ENCODE measurements at regions not wholly inside any gene's neighbourhood (a gene's known extent, or its start where the extent isn't known, plus 50 kb on each side); places are given as distances from the start of the nearest gene placed in this dataset.

DNA sequence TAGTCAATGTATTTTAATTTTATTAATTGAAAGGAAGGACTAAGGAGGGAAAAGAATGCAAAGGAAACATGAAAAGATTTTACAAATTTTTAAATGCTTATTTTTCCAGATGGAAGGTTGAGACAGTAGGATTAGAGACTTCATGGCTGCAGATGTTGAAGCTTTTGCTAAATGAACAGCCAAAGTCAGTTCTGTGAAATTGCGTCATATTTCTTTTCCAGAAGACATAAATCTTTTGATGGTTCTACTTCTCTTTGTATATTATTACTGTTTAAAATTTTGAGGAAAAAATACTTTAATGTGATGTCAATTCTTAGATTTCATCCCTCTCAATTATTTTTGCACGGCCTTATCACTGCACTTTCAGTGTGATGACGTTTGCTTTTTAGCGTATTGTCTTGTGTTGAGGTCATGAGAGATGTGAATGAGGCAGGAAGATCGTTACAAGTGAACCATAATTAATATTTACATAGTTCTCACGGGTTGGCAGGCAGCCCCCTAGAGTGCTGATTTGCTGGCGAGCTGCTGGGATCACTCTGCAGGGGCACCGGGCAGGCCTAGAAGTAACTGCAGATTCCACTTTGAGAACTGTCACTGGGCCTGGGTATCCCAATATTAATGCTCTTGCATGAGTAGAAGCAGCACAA is 158.1 kb downstream of the TBXT start:
- no peak for DNase-seq

DNA sequence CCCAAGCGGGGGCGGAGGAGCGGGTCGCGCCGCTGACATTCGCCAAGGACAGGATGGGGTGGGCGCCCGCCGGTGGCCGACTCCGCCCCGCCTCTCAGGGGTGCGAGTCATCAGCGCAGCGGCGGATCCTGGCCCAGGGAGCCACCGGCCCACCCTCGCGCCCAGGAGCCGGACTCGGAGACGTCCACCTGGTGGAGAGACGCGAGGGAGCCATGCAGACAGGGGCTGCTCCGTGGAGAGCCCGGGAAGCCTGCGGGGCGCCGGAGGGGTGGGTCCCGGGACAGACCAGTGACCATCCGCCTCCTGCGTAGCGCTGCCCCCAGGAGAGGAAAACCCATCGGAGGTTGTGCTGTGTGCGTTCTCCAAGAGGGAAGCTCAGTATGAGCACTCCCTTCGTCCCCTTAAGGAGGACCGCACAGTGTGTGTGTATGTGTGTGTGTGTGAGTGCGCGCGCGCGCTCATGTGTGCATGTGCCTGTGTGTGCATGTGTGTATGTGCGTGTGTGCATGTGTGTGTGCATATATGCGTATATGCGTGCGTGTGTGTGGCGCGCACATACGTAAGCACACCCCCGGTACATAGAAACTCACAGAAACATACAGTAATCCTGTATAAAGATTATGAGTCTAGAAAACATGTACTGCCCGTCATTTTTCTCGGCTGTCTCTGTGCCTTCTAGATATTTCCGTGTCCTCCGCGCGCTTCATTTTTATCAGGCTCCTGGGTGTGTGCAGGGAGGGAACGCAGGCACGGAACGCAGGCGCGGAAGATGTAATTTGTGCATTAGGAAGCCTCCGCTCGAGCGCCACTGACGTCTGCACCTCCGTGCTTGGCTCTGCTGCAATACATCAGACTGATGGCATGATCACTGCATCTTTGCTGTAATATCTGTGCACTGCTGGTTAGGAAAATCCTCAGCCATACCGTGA is 158.9 kb downstream of the TBXT start:
- DNase-seq, result no peak

GRCh38 chr6:166007349-166008263 is 160.0 kb downstream of the TBXT start:
- DNase-seq, result no peak

DNA sequence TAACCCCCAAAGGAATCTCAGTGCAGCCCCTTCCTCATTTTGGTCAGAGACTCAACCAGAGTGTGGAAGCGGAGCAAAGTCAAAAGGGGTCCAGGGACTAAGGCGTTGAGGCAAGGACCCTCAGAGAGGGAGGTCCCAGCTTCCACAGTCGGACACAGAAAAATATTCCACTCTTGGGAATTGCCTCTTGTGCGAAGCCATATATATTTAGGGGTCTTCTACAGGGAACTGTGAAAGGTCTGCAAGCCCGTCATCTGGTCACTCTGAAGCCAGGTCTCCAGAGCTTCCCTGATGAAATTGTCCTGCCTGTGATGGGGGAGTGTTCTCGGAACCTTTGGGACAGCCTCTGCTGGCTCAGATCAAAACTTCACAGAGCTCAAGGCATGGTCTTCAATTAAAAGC is 160.8 kb downstream of the TBXT start:
- no peak for DNase-seq

DNA sequence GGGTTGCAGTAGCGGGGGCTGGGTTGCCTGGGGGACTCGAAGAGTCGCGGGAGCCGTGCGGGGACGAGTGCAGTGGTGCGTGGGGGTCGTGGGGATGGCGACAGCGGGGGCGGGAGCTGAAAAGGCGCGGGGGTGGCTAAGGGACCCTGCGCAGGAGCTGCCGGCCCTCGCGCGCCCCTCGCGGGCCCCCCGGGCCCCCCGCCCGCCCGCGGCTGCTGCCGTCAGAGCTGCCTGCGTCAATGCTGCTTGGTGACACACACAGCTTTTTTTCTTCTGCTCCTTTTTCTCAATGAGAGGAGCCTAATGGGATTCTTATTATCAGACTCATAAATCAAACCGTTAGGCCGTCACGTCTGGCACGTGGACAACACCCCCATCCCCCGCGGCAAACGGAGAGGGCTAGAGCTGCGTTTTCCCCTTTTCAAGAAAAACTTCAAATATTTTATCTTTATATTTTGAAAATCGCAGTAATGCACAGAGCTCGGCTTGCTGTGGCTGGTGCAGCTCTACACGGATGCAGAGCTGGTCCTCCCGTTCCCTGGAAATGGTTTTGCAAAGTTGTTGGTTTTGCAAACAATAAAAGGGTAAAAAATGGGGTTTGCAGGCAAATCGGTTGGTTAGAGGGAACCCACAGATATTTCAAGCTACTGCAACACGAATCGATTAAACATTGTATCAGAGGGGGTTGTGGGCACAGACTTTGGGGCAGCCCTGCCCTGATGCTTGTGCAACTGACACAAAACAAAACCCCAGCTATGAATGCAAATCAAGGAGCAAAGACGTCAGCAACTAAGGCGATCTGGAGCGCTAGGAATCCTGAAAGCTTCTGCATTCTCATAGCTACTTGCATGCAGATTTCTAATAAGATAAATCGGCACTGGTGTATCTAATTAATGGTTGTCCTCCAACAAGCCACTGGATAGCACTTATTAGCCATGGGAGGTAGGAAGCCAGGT is 161.4 kb downstream of the TBXT start:
- peak; percentile 77 for DNase-seq

- peak; percentile 51 for DNase-seq
These were observed 162.2 kb downstream of the TBXT start for GRCh38 chr6:166005401-166005943.

GRCh38 chr6:166004876-166005275 is 162.8 kb downstream of the TBXT start:
- DNase-seq, result no peak

DNA sequence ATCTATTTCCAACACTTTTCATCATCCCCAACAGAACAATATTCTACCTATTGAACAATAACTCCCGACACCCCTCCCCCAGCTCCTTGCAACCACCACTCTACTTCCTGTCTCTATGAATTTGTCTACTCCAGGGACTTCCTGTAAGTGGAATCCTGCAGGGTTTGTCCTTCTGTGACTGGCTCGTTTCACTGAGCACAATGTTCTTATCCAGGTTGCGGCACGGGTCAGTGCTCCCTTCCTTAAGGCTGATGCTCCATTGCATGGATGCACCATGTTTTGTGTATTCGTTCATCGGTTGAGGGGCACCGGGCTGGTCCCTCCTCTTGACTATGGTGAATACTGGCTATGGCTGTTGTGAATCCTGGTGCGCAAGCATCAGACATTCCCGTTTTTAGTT is 163.2 kb downstream of the TBXT start:
- no peak for DNase-seq

GRCh38 chr6:166003569-166003968 is 164.1 kb downstream of the TBXT start:
- DNase-seq, result no peak

DNA sequence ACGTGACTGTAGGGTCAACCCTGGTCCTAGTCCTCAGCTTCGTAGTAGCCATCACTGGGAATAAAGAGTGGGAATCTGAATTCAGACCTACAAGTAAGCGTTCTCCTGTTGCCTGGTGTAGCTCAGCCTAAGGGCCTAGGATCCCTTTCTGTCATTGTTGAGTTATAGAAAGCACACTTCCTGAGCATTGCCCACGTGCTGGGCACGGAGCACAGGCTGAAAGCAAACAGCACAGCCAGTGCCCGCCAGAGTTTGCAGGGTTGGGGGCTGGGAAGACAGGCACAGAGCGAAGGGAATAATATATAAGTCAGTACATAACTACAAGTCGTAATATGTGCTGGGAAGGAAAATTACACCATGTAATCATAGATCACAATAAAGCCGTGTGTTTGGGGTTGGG is 166.3 kb downstream of the TBXT start:
- DNase-seq, result no peak

- no peak for DNase-seq
These were observed 168.4 kb downstream of the TBXT start for GRCh38 chr6:165999279-165999678.

- DNase-seq, result no peak
These were observed 169.6 kb downstream of the TBXT start for GRCh38 chr6:165998072-165998471.

DNA sequence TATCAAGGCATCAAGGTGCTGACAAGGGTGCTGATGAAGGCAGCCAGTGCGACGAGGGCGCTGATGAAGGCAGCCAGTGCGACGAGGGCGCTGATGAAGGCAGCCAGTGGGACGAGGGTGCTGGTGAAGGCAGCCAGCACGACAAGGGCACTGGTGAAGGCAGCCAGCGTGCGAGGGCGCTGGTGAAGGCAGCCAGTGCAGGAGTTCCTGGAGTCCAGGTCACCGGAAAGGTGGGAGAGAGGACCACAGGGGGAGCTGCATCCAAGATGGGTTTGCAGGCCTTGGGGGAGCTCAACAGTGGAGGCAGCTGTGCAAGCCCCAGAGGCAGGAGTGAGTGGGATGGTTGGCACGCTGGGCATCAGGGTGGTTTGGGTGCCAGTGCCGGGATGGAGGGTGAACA is 176.3 kb downstream of the TBXT start:
- no peak for DNase-seq

DNA sequence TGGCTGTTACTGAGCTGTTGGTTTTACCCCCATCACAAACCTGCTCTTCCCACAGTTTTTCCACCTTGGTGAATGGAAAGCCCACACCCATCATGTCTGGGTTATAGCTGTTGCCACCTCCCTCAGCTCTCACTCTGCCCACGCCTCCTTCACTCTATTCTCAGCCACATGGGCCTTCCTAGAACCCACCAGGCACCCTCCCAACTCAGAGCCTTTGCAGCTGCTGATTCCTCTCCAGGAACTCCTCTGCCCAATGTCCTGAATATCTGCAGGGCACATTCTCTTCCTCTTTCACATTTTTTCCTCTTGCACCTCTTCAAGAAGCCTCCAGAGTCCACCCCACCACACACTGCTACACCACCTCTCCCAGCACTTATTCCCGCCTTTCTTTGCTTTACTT is 177.4 kb downstream of the TBXT start:
- no peak for DNase-seq

- DNase-seq, result no peak
These were observed 178.7 kb downstream of the TBXT start for GRCh38 chr6:165988757-165989456.

DNA sequence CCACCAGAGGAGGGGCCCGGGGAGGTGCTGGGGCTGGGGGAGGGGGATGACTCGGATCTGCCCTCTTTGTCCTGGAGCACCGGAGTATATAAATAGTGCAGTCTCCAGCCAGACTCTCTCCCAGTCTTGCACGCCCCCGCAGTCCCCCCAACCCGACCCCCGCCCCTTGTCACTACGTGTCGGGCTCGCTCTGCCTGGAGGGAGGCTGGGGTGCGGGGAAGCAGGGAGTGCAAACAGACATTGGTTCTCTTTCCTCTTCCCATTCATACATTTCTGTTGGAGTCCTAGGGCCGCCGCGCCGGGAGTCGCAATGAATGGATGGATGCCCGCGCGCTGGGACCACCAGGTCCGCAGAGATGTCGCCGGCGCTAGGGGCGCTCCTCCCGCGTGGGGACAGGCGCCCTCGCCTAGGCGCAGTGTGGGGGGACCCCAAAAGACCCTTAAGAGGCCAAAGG is 179.3 kb downstream of the TBXT start:
- DNase-seq, result no peak

DNA sequence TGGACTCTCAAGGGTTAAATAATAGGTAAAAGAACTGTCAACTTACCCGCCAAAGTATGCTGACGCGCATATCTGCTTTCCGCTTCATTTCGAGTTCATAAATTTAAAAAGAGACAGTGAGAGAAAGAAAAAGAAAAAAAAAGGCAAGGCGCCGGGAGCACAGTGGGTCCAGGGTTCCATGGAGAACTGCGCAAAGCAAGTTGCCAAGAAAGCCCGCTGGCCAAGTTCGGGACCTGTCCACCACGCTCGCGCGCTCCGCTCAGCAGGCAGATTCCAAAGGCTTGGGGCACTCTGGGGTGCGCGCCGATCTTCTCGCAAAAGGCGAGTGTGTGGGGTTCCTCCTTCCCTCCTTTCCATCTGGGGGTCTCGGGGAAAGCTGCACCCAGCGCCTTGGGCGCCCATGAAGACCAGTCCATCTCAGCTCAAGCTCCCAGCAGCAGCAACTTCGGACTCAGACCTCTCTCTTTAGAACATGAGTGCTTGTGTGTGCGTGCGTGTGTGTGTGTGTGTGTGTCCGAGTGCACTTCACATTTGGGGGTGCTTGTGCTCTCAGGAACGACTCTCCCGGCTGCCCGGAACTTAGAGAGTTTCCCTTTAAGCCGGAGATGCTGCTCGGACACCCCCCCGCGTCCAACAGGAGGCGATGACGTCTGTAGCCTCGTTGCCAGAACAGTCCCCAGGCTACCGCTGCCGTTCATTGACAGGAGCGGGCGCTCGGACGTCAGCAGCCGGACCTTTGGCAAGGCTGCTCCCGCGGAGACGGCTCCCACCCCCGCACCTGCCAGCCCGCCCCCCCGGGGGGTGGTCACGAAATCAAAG is 180.0 kb downstream of the TBXT start:
- no peak for DNase-seq

GRCh38 chr6:165986914-165987482 is 180.7 kb downstream of the TBXT start:
- no peak for DNase-seq

- no peak for DNase-seq
These were observed 181.2 kb downstream of the TBXT start for GRCh38 chr6:165986311-165986913.

Measured in NCI-H1436 (cell line).